ENCODE measurements at regions not wholly inside any gene's neighbourhood (a gene's known extent, or its start where the extent isn't known, plus 50 kb on each side); places are given as distances from the start of the nearest gene placed in this dataset.

- FAIRE-seq (no peak), DNase-seq (no peak)
- Histone ChIP-seq H3K4me1 (ENCODE audit: control insufficient read depth in 2 of 3, insufficient read depth in 2 of 3, low read depth in 1 of 3, low read length in 3 of 3) (no peaks in the 10 kb centered on the region), H3K4me3 (ENCODE audit: low read length in 3 of 3) (no peak overlapping the region), H3K27ac (ENCODE audit: low read depth in 2 of 2, low read length in 2 of 2) (no peak overlapping the region), H3K9me3 (ENCODE audit: control insufficient read depth in 2 of 3, insufficient read depth in 1 of 3, low read length in 3 of 3) (no peaks in the 10 kb centered on the region), H3K27me3 (ENCODE audit: control insufficient read depth, insufficient read depth, low read length) (no peaks in the 10 kb centered on the region), H3K9ac (ENCODE audit: low read length in 3 of 3) (no peak overlapping the region), H3K36me3 (ENCODE audit: control insufficient read depth in 2 of 3, insufficient read depth in 3 of 3, low read length in 3 of 3) (no peaks in the 10 kb centered on the region)
- intact Hi-C loops (cut with DNase I), result no loop called here
- no peak for TF ChIP-seq CTCF (IDR thresholded peaks at IDR 0.05; ENCODE audit: borderline replicate concordance, extremely low read depth, insufficient read depth)
Observed at GRCh38 chr11:104690241-104690640, 208.0 kb downstream of the CASP12 start.

- DNase-seq (no peak), FAIRE-seq (no peak)
- no peak overlapping the region for H3K27ac ChIP-seq (ENCODE audit: low read depth in 2 of 2, low read length in 2 of 2)
- H3K4me1 ChIP-seq (ENCODE audit: control insufficient read depth in 2 of 3, insufficient read depth in 2 of 3, low read depth in 1 of 3, low read length in 3 of 3), result no peaks in the 10 kb centered on the region
- no peaks in the 10 kb centered on the region for H3K27me3 ChIP-seq (ENCODE audit: control insufficient read depth, insufficient read depth, low read length)
- H3K4me3 ChIP-seq (ENCODE audit: low read length in 3 of 3), result no peak overlapping the region
- H3K36me3 ChIP-seq (ENCODE audit: control insufficient read depth in 2 of 3, insufficient read depth in 3 of 3, low read length in 3 of 3), result no peaks in the 10 kb centered on the region
- H3K9me3 ChIP-seq (ENCODE audit: control insufficient read depth in 2 of 3, insufficient read depth in 1 of 3, low read length in 3 of 3), result no peaks in the 10 kb centered on the region
- intact Hi-C loops (cut with DNase I), result no loop called here
- no peak for TF ChIP-seq CTCF (IDR thresholded peaks at IDR 0.05; ENCODE audit: borderline replicate concordance, extremely low read depth, insufficient read depth)
- H3K9ac ChIP-seq (ENCODE audit: low read length in 3 of 3), result no peak overlapping the region
Observed at GRCh38 chr11:104688731-104689130, 209.5 kb downstream of the CASP12 start.

DNA sequence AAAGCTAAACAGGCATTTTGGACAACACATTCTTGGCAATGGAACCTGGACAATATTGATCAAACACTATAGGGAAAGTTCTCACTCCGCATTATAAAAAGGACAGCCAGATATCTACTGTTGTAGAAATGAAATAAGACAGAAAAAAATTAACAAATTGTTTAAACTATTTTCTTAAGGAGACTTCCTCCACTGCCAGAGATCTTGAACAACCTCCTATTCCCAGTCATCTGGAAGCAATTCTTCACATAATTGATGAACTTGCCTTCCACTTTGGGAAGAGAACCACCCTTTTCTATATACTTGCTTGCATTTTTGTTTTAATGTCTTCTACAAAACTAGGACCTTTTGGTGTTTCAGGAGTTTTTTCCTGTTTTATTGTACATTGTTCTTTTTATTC lies 216.1 kb downstream of the CASP12 start:
- no peak overlapping the region for H3K9ac ChIP-seq (ENCODE audit: low read length in 3 of 3)
- H3K27ac ChIP-seq (ENCODE audit: low read depth in 2 of 2, low read length in 2 of 2), result no peak overlapping the region
- no peaks in the 10 kb centered on the region for H3K4me1 ChIP-seq (ENCODE audit: control insufficient read depth in 2 of 3, insufficient read depth in 2 of 3, low read depth in 1 of 3, low read length in 3 of 3)
- intact Hi-C loops (cut with DNase I), result no loop called here
- H3K9me3 ChIP-seq (ENCODE audit: control insufficient read depth in 2 of 3, insufficient read depth in 1 of 3, low read length in 3 of 3), result no peaks in the 10 kb centered on the region
- H3K36me3 ChIP-seq (ENCODE audit: control insufficient read depth in 2 of 3, insufficient read depth in 3 of 3, low read length in 3 of 3), result no peaks in the 10 kb centered on the region
- TF ChIP-seq CTCF (IDR thresholded peaks at IDR 0.05; ENCODE audit: borderline replicate concordance, extremely low read depth, insufficient read depth), result no peak
- DNase-seq (no peak), FAIRE-seq (no peak)
- no peaks in the 10 kb centered on the region for H3K27me3 ChIP-seq (ENCODE audit: control insufficient read depth, insufficient read depth, low read length)
- no peak overlapping the region for H3K4me3 ChIP-seq (ENCODE audit: low read length in 3 of 3)

- no peak for DNase-seq
- no peak overlapping the region for H3K4me3 ChIP-seq (ENCODE audit: low read length in 3 of 3)
- H3K27me3 ChIP-seq (ENCODE audit: control insufficient read depth, insufficient read depth, low read length), result no peaks in the 10 kb centered on the region
- no peak for TF ChIP-seq CTCF (IDR thresholded peaks at IDR 0.05; ENCODE audit: borderline replicate concordance, extremely low read depth, insufficient read depth)
- intact Hi-C loops (cut with DNase I), result no loop called here
- H3K9ac ChIP-seq (ENCODE audit: low read length in 3 of 3), result no peak overlapping the region
- H3K4me1 ChIP-seq (ENCODE audit: control insufficient read depth in 2 of 3, insufficient read depth in 2 of 3, low read depth in 1 of 3, low read length in 3 of 3), result no peaks in the 10 kb centered on the region
- FAIRE-seq, result no peak
- no peaks in the 10 kb centered on the region for H3K36me3 ChIP-seq (ENCODE audit: control insufficient read depth in 2 of 3, insufficient read depth in 3 of 3, low read length in 3 of 3)
- H3K27ac ChIP-seq (ENCODE audit: low read depth in 2 of 2, low read length in 2 of 2), result no peak overlapping the region
- H3K9me3 ChIP-seq (ENCODE audit: control insufficient read depth in 2 of 3, insufficient read depth in 1 of 3, low read length in 3 of 3), result no peaks in the 10 kb centered on the region
Observed at GRCh38 chr11:104679258-104679657, 219.0 kb downstream of the CASP12 start.

Data from kidney (tissue), 13 donors.